ENCODE measurements at regions not wholly inside any gene's neighbourhood (a gene's known extent, or its start where the extent isn't known, plus 50 kb on each side); places are given as distances from the start of the nearest gene placed in this dataset.

DNA sequence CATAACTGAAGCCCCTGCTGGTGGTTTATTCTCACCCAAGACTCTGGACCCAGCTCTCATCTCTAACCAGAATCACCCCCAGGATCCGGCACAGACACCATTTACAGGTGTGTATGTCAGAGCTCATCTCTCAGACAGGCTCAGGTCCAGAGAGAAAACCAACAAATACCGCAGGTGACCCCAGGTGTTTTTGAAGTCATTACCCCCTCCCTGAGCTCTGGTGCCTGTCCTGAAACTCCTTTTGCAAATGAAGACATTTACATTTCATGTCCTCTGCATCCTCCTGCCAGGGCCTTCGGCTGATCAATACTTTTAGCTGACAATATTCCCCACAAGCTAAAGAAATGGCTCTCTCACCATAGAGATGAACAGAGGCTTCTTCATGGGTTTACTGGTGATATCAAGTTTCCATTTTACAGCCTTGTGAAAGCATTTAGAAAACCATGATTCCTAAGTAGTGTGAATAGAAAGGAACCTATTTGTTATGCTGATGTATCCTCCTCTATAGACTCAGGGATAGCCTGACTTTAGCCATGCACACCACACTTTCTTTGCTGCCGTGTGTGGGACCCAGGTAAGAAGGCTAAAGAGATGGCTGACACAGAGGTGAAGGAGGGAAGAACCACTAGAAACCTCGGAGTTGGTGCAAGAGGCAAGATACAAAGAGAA, 131.3 kb downstream of the KCTD15 start:
- Histone ChIP-seq H3K79me2 (ENCODE audit: insufficient read depth, low read length) (no peaks in the 10 kb centered on the region), H4K20me1 (ENCODE audit: insufficient read depth, low read length) (no peaks in the 10 kb centered on the region), H3K4me3 (replicated peaks in 1 of 3; ENCODE audit: low read depth in 2 of 3, low read length in 3 of 3) (no peak overlapping the region), H3K9me3 (replicated peaks in 1 of 2; ENCODE audit: control insufficient read depth in 1 of 2, insufficient read depth in 1 of 2, low read length in 2 of 2) (no peaks in the 10 kb centered on the region), H3K27me3 (ENCODE audit: control insufficient read depth in 2 of 2, insufficient read depth in 2 of 2, low read length in 2 of 2) (no peaks in the 10 kb centered on the region), H3K36me3 (replicated peaks in 1 of 2; ENCODE audit: control insufficient read depth in 1 of 2, insufficient read depth in 2 of 2, low read length in 2 of 2) (no peaks in the 10 kb centered on the region), H3K9ac (ENCODE audit: insufficient read depth, low read length, poor library complexity, severe bottlenecking) (no peak overlapping the region), H2AFZ (ENCODE audit: insufficient read depth, low read depth, low read length, poor library complexity, severe bottlenecking) (no peak overlapping the region), H3K4me2 (replicated peaks; ENCODE audit: extremely low read depth, low read length, poor library complexity, severe bottlenecking) (no peak overlapping the region), H3K4me1 (ENCODE audit: control insufficient read depth in 1 of 2, insufficient read depth in 2 of 2, low read length in 2 of 2) (no peaks in the 10 kb centered on the region), H3K27ac (ENCODE audit: low read depth in 1 of 2, low read length in 2 of 2) (no peak overlapping the region)
- 68% methylated on average over 3 of the region's 5 CpGs for WGBS (ENCODE audit: insufficient coverage)
- intact Hi-C loops (cut with micrococcal nuclease), result no loop called here
- no peak for DNase-seq
- Mint-ChIP-seq H3K36me3 (no peaks in the 10 kb centered on the region), H3K27me3 (ENCODE audit: low read depth in 3 of 3) (peaks cover 8 to 12% (median 8%) of the 10 kb centered on the region in 3 donors), H3K4me1 (no peaks in the 10 kb centered on the region), H3K4me3 (no peak overlapping the region), H3K9me3 (peaks cover 0 to 5% (median 3%) of the 10 kb centered on the region in 7 donors), H3K27ac (no peak overlapping the region)
- TF ChIP-seq, protein P1, sequence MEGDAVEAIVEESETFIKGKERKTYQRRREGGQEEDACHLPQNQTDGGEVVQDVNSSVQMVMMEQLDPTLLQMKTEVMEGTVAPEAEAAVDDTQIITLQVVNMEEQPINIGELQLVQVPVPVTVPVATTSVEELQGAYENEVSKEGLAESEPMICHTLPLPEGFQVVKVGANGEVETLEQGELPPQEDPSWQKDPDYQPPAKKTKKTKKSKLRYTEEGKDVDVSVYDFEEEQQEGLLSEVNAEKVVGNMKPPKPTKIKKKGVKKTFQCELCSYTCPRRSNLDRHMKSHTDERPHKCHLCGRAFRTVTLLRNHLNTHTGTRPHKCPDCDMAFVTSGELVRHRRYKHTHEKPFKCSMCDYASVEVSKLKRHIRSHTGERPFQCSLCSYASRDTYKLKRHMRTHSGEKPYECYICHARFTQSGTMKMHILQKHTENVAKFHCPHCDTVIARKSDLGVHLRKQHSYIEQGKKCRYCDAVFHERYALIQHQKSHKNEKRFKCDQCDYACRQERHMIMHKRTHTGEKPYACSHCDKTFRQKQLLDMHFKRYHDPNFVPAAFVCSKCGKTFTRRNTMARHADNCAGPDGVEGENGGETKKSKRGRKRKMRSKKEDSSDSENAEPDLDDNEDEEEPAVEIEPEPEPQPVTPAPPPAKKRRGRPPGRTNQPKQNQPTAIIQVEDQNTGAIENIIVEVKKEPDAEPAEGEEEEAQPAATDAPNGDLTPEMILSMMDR (IDR thresholded peaks at IDR 0.05), result no peak

DNA sequence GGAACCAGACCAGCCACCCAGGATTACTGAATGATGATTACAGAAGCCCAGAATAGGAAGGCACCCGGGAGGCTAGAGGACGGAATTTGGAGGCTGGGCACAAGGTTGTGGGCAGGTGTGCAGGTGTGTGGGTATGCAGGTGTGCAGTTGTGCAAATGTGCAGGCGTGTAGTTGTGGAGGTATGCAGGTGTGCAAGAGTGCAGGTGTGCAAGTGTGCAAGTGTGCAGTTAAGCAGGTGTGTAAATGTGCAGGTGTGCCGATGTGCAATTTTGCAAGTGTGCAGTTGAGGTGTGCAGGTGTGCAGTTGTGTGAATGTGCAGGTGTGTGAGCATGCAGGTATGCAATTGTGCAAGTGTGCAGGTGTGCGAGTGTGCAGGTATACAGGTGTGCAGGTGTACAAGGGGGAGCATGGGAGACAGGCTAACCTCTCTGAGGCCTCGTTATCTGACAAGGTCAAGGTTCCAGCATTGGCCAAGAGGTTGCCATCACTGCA, 131.8 kb downstream of the KCTD15 start:
- Histone ChIP-seq H3K4me3 (replicated peaks in 1 of 3; ENCODE audit: low read depth in 2 of 3, low read length in 3 of 3) (no peak overlapping the region), H3K36me3 (replicated peaks in 1 of 2; ENCODE audit: control insufficient read depth in 1 of 2, insufficient read depth in 2 of 2, low read length in 2 of 2) (no peaks in the 10 kb centered on the region), H3K4me2 (replicated peaks; ENCODE audit: extremely low read depth, low read length, poor library complexity, severe bottlenecking) (no peak overlapping the region), H3K4me1 (ENCODE audit: control insufficient read depth in 1 of 2, insufficient read depth in 2 of 2, low read length in 2 of 2) (no peaks in the 10 kb centered on the region), H2AFZ (ENCODE audit: insufficient read depth, low read depth, low read length, poor library complexity, severe bottlenecking) (no peak overlapping the region), H3K79me2 (ENCODE audit: insufficient read depth, low read length) (no peaks in the 10 kb centered on the region), H3K9ac (ENCODE audit: insufficient read depth, low read length, poor library complexity, severe bottlenecking) (no peak overlapping the region), H4K20me1 (ENCODE audit: insufficient read depth, low read length) (no peaks in the 10 kb centered on the region), H3K27me3 (ENCODE audit: control insufficient read depth in 2 of 2, insufficient read depth in 2 of 2, low read length in 2 of 2) (no peaks in the 10 kb centered on the region), H3K27ac (ENCODE audit: low read depth in 1 of 2, low read length in 2 of 2) (no peak overlapping the region), H3K9me3 (replicated peaks in 1 of 2; ENCODE audit: control insufficient read depth in 1 of 2, insufficient read depth in 1 of 2, low read length in 2 of 2) (no peaks in the 10 kb centered on the region)
- Mint-ChIP-seq H3K27ac (no peak overlapping the region), H3K9me3 (peaks cover 0 to 6% (median 3%) of the 10 kb centered on the region in 7 donors), H3K36me3 (no peaks in the 10 kb centered on the region), H3K27me3 (ENCODE audit: low read depth in 3 of 3) (peaks cover 8 to 13% (median 8%) of the 10 kb centered on the region in 3 donors), H3K4me1 (no peaks in the 10 kb centered on the region), H3K4me3 (no peak overlapping the region)
- no peak for DNase-seq
- WGBS (ENCODE audit: insufficient coverage), result 85% methylated on average over 5 of the region's 6 CpGs
- TF ChIP-seq, protein P1 (IDR thresholded peaks at IDR 0.05), result no peak
- intact Hi-C loops (cut with micrococcal nuclease), result no loop called here
